GM12864 (cell line): ENCODE measurements at regions not wholly inside any gene's neighbourhood (a gene's known extent, or its start where the extent isn't known, plus 50 kb on each side); places are given as distances from the start of the nearest gene placed in this dataset.

Experiments used
- DNase-seq: peaks from one replicate; pipeline ENCODE4 v3.0.0-alpha.2; 2011; ENCODE audit warnings: low read depth
- H3K4me3 ChIP-seq: 2 replicates; pipeline ENCODE4 v1.5.1; 2011; ENCODE audit warnings: mild to moderate bottlenecking, low read depth, low read length, control low read depth
- CTCF ChIP-seq: IDR thresholded peaks from 2 replicates; pipeline ENCODE4 v1.5.1; 2011; ENCODE audit warnings: low read depth, mild to moderate bottlenecking, moderate library complexity, low read length, control low read depth, inconsistent platforms; ENCODE audit errors: missing control alignments

- TF ChIP-seq CTCF = no peak
- DNase-seq = no peak
- H3K4me3 ChIP-seq = no peak overlapping the region
Observed at GRCh38 chr2:13916066-13916465, 716.5 kb upstream of the LRATD1 start.

- no peak for TF ChIP-seq CTCF
- DNase-seq = no peak
- H3K4me3 ChIP-seq = no peak overlapping the region
Observed at GRCh38 chr2:13917958-13918357, 714.6 kb upstream of the LRATD1 start.

GRCh38 chr2:13919981-13920382 lies 712.5 kb upstream of the LRATD1 start:
- no peak for TF ChIP-seq CTCF
- H3K4me3 ChIP-seq = no peak overlapping the region
- no peak for DNase-seq

GRCh38 chr2:13921245-13921644 lies 711.3 kb upstream of the LRATD1 start:
- no peak overlapping the region for H3K4me3 ChIP-seq
- no peak for DNase-seq
- no peak for TF ChIP-seq CTCF

- H3K4me3 ChIP-seq = no peak overlapping the region
- TF ChIP-seq CTCF = no peak
- no peak for DNase-seq
Observed at GRCh38 chr2:13923823-13924222, 708.7 kb upstream of the LRATD1 start.

- DNase-seq = no peak
- no peak for TF ChIP-seq CTCF
Observed at GRCh38 chr2:13942111-13942510, 690.4 kb upstream of the LRATD1 start.

GRCh38 chr2:13950761-13951160 lies 681.8 kb upstream of the LRATD1 start:
- TF ChIP-seq CTCF = no peak
- no peak overlapping the region for H3K4me3 ChIP-seq
- no peak for DNase-seq

More at GRCh38 chr2:13942111-13942510, 690.4 kb upstream of the LRATD1 start:
- no peak overlapping the region for H3K4me3 ChIP-seq
